Smooth muscle cell (in vitro differentiated cells): ENCODE measurements at regions not wholly inside any gene's neighbourhood (a gene's known extent, or its start where the extent isn't known, plus 50 kb on each side); places are given as distances from the start of the nearest gene placed in this dataset.

ENCODE experiments used
- DNase-seq: peaks from one replicate; lab custom pipeline; 2025; ENCODE audit not compliant: unreplicated experiment; lab: John Stamatoyannopoulos, UW
- H2AFZ ChIP-seq: fragments of 200-600 bp; sonication (generic); 2 replicates; pipeline ENCODE4 v1.6.0; 2016; ENCODE audit warnings: antibody characterized with exemption, low read depth, mild to moderate bottlenecking
- H3F3A ChIP-seq: fragments of 200-600 bp; sonication (generic); 2 replicates; pipeline ENCODE4 v1.6.0; 2017; ENCODE audit warnings: antibody characterized with exemption, low read depth
- H3K27ac ChIP-seq: fragments of 200-600 bp; sonication (generic); 2 replicates; pipeline ENCODE4 v1.5.1; 2016; ENCODE audit warnings: low read depth, mild to moderate bottlenecking
- H3K27me3 ChIP-seq: fragments of 200-600 bp; sonication (generic); 2 replicates; pipeline ENCODE4 v1.6.1; 2016; ENCODE audit warnings: low read depth, mild to moderate bottlenecking
- H3K36me3 ChIP-seq: fragments of 200-600 bp; sonication (generic); 2 replicates; pipeline ENCODE4 v1.5.1; 2016; ENCODE audit warnings: low read depth
- H3K4me1 ChIP-seq: fragments of 200-600 bp; sonication (generic); 2 replicates; pipeline ENCODE4 v1.5.1; 2016; ENCODE audit warnings: low read depth
- H3K4me2 ChIP-seq: fragments of 200-600 bp; sonication (generic); 2 replicates; pipeline ENCODE4 v1.6.0; 2016; ENCODE audit warnings: mild to moderate bottlenecking
- H3K4me3 ChIP-seq: fragments of 200-600 bp; sonication (generic); 2 replicates; pipeline ENCODE4 v1.5.1; 2016; ENCODE audit warnings: mild to moderate bottlenecking
- H3K79me2 ChIP-seq: fragments of 200-600 bp; sonication (generic); 2 replicates; pipeline ENCODE4 v1.6.0; 2016; ENCODE audit warnings: low read depth, mild to moderate bottlenecking
- H3K9ac ChIP-seq: fragments of 200-600 bp; sonication (generic); 2 replicates; pipeline ENCODE4 v1.6.0; 2016; ENCODE audit warnings: low read depth
- H3K9me3 ChIP-seq: fragments of 200-600 bp; sonication (generic); replicated peaks from 2 replicates; pipeline ENCODE4 v1.5.1; 2016; ENCODE audit warnings: low read depth
- H4K20me1 ChIP-seq: fragments of 200-600 bp; sonication (generic); 2 replicates; pipeline ENCODE4 v1.6.0; 2016; ENCODE audit warnings: low read depth
- WGBS: methylation state at CpG from one replicate; pipeline ENCODE4 v1.1.7; 2016; ENCODE audit warnings: low lambda C conversion rate; 5-methylcytosine and 5-hydroxymethylcytosine counted together
- TF ChIP-seq, protein P1 (sequence below): fragments of 200-600 bp; sonication (generic); IDR thresholded peaks from 2 replicates; pipeline ENCODE4 v1.5.1; 2017; ENCODE audit warnings: borderline replicate concordance, mild to moderate bottlenecking, antibody characterized with exemption; ENCODE audit not compliant: insufficient read depth, poor library complexity, severe bottlenecking

DNA sequence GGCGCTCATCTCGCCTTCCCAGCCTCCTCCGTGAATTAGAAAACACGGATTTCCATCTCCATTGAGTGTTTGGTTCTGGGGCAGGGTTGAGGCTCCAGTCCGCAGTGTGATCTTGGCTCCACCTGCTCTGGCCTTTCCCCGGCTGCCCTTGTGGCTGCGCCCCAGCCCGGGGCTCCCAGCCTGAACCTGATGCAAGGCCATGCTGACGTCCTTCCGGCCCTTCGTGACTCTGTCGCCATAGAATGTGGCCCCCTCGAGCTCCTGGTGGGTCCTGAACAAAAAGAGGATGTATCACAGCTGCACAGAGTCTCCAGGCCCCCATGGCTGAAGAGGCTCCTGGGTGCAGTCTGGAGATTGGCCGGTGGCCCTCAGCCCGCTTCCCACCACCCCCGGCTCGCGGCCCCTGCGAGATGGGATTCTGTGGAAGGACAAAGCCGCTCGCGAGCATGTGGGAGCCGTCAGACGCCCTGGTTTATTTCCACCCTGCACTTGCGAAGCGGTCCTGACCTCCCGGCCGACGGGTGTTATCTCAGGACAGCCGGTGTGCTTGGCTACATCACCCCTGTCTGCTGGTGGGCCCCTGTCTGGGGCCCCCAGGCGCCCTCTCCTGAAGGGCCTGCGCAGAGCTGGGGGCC is 1214.0 kb downstream of the BRD1 start:
- no peaks in the 10 kb centered on the region for H3K36me3 ChIP-seq
- no peaks in the 10 kb centered on the region for H4K20me1 ChIP-seq
- H3K9ac ChIP-seq, result no peak overlapping the region
- DNase-seq, result no peak
- no peak overlapping the region for H2AFZ ChIP-seq
- 94% methylated on average over 32 of the region's 32 CpGs for WGBS
- H3K4me3 ChIP-seq, result no peak overlapping the region
- no peaks in the 10 kb centered on the region for H3K9me3 ChIP-seq
- H3F3A ChIP-seq, result no peaks in the 10 kb centered on the region
- H3K79me2 ChIP-seq, result no peaks in the 10 kb centered on the region
- TF ChIP-seq, protein P1, sequence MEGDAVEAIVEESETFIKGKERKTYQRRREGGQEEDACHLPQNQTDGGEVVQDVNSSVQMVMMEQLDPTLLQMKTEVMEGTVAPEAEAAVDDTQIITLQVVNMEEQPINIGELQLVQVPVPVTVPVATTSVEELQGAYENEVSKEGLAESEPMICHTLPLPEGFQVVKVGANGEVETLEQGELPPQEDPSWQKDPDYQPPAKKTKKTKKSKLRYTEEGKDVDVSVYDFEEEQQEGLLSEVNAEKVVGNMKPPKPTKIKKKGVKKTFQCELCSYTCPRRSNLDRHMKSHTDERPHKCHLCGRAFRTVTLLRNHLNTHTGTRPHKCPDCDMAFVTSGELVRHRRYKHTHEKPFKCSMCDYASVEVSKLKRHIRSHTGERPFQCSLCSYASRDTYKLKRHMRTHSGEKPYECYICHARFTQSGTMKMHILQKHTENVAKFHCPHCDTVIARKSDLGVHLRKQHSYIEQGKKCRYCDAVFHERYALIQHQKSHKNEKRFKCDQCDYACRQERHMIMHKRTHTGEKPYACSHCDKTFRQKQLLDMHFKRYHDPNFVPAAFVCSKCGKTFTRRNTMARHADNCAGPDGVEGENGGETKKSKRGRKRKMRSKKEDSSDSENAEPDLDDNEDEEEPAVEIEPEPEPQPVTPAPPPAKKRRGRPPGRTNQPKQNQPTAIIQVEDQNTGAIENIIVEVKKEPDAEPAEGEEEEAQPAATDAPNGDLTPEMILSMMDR, result no peak
- H3K27ac ChIP-seq, result no peak overlapping the region
- no peaks in the 10 kb centered on the region for H3K4me1 ChIP-seq
- H3K27me3 ChIP-seq, result no peaks in the 10 kb centered on the region
- no peak overlapping the region for H3K4me2 ChIP-seq

DNA sequence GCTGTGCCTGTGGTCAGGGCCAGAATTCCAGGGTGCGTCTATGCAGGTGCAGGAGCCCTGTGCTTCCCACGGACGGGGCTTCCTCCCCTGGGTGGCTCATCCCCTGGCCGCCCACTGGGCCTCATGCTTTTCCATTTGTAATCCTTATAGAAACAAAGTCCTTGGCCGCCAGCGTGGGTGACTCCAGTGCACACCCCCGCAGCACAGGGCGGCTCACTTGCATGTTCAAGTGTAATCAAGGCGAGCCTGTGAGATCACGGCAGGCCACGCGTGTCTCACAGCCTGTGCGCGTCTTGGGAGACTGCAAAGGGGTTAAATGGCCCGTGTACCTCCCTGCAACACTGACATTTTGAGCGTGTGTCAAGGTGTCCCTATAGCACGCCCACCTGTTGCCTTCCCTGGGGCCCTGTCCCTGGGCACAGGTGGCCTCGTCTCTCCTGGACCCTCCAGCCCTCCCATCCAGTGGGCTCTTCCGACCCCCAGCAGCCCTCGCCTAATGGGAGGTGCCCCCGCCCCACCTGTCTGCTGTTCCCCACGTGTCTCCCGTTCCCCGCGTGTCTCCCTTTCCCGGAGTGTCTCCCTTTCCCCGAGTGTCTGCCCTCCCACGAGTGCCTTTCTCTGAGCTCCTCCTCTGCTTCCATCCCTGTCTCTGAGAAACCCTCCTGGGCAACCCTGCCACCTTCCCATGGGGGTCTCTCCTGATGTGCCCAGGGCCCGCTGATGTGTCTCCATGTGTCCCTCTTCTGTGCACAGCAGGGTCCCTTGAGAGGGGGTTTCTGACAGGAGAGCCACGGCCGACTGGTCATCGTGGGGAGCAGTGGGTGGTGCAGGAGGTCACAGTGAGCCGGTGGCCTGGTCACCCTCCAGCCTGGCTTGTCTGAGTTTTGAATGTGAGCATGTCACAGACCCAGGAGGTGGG is 1215.3 kb downstream of the BRD1 start:
- Histone ChIP-seq H3K9ac (no peak overlapping the region), H3F3A (no peaks in the 10 kb centered on the region), H3K27ac (no peak overlapping the region), H2AFZ (no peak overlapping the region), H3K4me1 (no peaks in the 10 kb centered on the region), H3K4me2 (no peak overlapping the region), H3K79me2 (no peaks in the 10 kb centered on the region), H3K4me3 (no peak overlapping the region), H3K36me3 (no peaks in the 10 kb centered on the region), H3K27me3 (no peaks in the 10 kb centered on the region), H3K9me3 (no peaks in the 10 kb centered on the region), H4K20me1 (peaks cover 2% of the 10 kb centered on the region)
- no peak for DNase-seq
- WGBS, result 90% methylated on average over 30 of the region's 33 CpGs
- TF ChIP-seq, protein P1, result no peak

DNA sequence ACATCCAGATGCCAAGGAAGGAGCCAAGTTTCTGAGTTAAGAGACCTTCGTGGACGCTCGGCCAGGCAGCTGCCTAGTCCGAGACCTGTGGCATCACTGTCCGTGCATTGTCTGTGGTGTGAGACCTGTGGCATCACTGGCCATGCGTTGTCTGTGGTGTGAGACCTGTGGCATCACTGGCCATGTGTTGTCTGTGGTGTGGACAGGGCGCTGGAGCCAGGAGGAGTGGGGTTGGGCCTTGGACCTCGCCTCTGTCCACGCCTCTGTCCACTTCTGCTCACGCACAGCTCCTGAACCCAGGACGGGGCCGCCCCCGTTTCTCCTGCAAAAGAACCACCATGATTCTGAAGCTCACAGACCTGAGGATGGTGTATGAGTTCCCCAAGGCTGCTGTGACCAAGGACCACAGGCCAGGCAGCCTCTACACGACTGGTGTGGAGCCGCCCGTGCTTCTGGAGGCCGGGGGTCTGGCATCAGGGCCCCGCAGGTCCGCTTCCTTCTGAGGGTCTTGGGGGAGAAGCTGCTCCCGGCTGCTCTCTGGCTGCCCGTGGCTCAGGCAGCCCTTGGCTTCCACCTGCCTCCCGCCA is 1218.3 kb downstream of the BRD1 start:
- TF ChIP-seq, protein P1, result no peak
- Histone ChIP-seq H3K4me1 (no peaks in the 10 kb centered on the region), H3K9me3 (no peaks in the 10 kb centered on the region), H3K36me3 (no peaks in the 10 kb centered on the region), H3K4me3 (no peak overlapping the region), H3K9ac (no peak overlapping the region), H2AFZ (no peak overlapping the region), H3K27ac (no peak overlapping the region), H3K4me2 (no peak overlapping the region), H3K79me2 (no peaks in the 10 kb centered on the region), H3F3A (no peaks in the 10 kb centered on the region), H4K20me1 (peaks cover 24% of the 10 kb centered on the region), H3K27me3 (no peaks in the 10 kb centered on the region)
- 92% methylated on average over 21 of the region's 22 CpGs for WGBS
- DNase-seq, result no peak
